ENCODE measurements at regions not wholly inside any gene's neighbourhood (a gene's known extent, or its start where the extent isn't known, plus 50 kb on each side); places are given as distances from the start of the nearest gene placed in this dataset.

- TF ChIP-seq POLR2A (IDR thresholded peaks at IDR 0.05; ENCODE audit: low read depth, low read length) (no peak), FOS (IDR thresholded peaks at IDR 0.05; ENCODE audit: low read depth, low read length) (no peak), RAD21 (IDR thresholded peaks at IDR 0.05; ENCODE audit: low read length) (no peak)
Measured at GRCh38 chr11:45593992-45594391, 71.4 kb downstream of the CHST1 start.

All from IMR-90 (cell line).